GM12891 (cell line): ENCODE measurements at regions not wholly inside any gene's neighbourhood (a gene's known extent, or its start where the extent isn't known, plus 50 kb on each side); places are given as distances from the start of the nearest gene placed in this dataset.

Experiments used
- DNase-seq: peaks from one replicate; pipeline ENCODE4 v3.0.0; 2011; ENCODE audit warnings: low spot score; ENCODE audit not compliant: insufficient read length
- FAIRE-seq: peaks from 2 replicates; lab custom pipeline; 2011; peaks lifted over from hg19 to GRCh38; lab: Jason Lieb, UNC
- PAX5 ChIP-seq: IDR thresholded peaks from 2 replicates; pipeline ENCODE4 v1.6.1; 2011; ENCODE audit warnings: low read length, moderate library complexity, mild to moderate bottlenecking; ENCODE audit not compliant: insufficient read depth, severe bottlenecking
- POLR2A ChIP-seq: IDR thresholded peaks from 2 replicates; pipeline ENCODE4 v1.6.1; 2011; ENCODE audit warnings: low read depth, low read length, control low read depth
- POLR2AphosphoS5 ChIP-seq: IDR thresholded peaks from 2 replicates; pipeline ENCODE4 v1.6.1; 2011; ENCODE audit warnings: low read depth, low read length, control low read depth
- POU2F2 ChIP-seq: IDR thresholded peaks from 2 replicates; pipeline ENCODE4 v1.6.1; 2011; ENCODE audit warnings: low read depth, mild to moderate bottlenecking, control low read depth, low read length, moderate library complexity
- SPI1 ChIP-seq: IDR thresholded peaks from 2 replicates; pipeline ENCODE4 v1.6.1; 2011; ENCODE audit warnings: low read depth, low read length, control low read depth
- TAF1 ChIP-seq: IDR thresholded peaks from 2 replicates; pipeline ENCODE4 v1.6.1; 2011; ENCODE audit warnings: low read depth, low read length, control low read depth

DNA sequence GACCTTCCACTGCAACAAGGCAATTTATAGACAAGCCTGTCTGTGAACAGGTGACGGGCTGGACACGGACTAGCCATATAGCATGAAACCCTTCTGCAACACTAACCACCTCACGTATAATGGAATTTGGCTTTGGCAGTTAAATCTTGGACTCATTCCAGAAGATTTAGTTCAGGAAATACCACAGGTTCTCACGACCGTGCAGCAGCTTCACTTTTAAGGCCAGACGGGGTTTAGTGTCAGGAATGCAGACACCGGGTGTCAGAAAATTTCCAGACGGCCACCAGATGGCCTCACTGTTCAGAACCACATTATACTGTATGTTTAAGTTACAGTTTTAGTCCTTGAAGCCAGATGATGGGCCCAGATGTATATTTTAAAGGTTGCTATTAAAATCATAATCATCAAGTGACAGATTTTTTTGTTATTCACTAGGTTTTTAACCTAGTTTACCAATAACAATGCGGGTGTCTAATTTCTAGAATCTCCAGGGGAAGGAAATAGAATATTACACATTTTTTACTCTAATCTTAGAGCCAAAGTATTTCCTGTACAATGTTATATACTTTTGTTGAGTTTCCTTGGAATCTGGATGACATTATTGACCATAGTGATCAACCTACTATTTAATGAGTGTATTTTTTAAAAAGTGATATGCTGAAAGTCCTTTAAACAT is 90.5 kb upstream of the TMPO start:
- FAIRE-seq, result peak; percentile 57
- DNase-seq, result peak; percentile 39
- no peak for TF ChIP-seq POLR2A

DNA sequence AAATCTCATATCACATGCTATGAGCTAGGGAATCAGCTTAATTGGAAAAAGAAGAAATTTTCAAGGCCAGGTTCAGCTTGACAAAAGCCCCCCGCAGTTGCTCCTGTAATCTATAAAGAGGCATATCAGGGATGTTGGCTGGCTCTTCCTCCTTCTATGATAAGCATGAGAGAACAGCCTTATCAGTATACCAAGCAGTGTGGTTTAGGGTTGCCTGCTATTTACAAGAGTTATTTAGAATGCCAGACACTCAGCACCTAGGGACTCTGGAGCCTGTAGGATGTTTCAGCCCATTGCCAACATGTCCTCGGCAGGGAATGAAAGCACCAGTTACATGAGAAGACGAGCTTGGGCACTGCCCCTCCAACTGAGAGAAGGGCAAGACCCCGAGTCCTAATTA is 89.5 kb upstream of the TMPO start:
- TF ChIP-seq POU2F2 (no peak), POLR2A (no peak), TAF1 (no peak), POLR2AphosphoS5 (no peak), PAX5 (no peak), SPI1 (no peak)
- DNase-seq (no peak), FAIRE-seq (no peak)

DNA sequence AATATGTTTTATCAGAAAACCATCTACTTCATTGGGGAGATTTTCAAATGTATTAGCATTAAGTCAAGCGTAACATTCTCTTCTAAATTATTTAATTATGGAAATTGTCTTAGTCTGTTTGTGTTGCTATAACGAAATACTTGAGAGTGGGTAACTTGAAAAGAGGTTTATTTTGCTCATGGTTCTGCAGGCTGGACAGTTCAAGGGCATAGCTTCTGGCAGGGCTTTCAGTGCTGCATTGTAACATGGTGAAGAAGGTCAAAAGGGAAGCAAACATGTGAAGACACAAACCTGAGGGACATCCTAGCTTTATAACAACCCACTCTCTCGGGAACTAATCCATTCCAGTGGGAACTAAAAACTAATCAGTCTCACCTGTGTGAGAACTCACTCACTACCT is 84.3 kb upstream of the TMPO start:
- DNase-seq, result no peak
- no peak for FAIRE-seq
- TF ChIP-seq POLR2A, result no peak

DNA sequence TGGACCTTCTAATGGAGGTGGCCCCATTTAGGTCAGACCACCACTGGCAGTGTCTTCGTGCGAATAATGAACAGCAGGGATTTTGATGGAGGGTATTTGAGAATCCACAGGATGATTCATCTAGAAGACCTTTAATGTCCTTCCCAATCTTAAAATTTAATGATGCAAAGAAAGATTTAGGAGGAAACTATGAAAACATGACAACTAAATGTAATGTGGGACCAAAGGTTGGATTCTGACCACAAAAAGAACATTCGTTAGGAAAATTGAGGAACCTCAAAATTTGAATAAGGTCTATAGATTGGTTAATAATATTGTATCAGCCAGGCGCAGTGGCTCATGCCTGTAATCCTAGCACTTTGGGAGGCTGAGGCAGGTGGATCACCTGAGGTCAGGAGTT is 78.2 kb upstream of the TMPO start:
- FAIRE-seq (no peak), DNase-seq (no peak)
- no peak for TF ChIP-seq TAF1
- TF ChIP-seq PAX5, result no peak
- TF ChIP-seq POLR2A, result no peak
- no peak for TF ChIP-seq SPI1
- no peak for TF ChIP-seq POU2F2
- no peak for TF ChIP-seq POLR2AphosphoS5

DNA sequence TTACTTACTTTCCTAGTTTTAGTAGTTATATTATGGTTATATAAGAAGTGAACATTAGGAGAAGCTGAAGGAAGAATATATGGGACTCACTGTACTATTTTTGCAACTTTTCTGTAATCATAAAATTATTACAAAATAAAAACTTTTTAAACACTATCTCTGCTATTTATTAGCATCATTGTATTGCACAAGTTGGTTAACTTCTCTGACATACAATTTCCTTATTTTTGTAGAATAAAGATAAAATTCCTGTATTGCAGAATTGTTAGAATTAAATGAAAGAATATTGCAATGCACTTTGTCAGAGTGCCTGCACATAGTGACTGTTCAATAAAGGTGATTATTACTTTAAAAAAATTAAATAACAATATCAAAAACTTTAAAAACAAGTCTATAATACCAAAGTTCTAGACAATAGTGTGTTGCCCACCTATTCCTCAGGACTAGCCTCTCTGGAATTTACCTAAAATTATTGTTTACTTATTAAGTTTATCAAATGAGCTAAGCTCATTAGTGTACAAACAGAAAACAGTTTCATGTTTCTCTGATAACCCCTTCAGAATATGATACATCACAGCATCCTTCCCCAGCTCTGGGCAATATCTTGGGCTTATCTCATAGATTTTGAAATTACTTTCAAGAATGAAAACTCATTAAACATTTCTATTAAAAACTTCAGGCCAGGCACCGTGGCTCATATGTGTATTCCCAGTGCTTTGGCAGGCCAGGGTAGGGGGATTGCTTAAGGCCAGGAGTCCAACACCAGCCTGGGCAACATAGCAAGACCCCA is 77.4 kb upstream of the TMPO start:
- DNase-seq (no peak), FAIRE-seq (no peak)
- TF ChIP-seq POLR2A (no peak), SPI1 (no peak), TAF1 (no peak), PAX5 (no peak), POLR2AphosphoS5 (no peak), POU2F2 (no peak)

DNA sequence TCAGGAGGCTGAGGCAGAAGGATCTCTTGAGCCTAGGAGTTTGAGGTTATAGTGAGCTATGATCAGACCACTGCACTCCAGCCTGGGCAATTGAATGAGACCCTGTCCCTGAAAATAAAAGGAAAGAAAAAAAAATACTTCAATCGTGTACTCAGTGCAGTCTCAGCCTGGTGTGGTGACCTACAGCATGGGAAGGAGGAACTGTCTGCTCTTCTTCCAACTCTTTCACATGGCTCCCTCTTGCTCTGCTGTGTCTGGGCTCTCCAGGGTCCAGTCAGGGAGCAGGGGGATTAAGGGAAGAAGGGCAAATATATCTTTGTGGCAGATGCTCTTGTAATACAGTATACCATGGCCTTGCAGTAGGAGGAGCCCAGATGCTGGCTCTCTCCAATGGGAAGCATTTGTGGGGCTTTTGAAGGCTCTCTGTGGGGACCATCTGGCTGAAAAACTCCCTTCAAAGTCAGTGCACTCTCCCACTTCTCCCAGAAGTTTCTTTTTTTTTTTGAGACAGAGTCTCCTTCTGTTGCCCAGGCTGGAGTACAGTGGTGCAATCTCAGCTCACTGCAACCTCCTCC is 76.6 kb upstream of the TMPO start:
- DNase-seq (no peak), FAIRE-seq (no peak)
- TF ChIP-seq POLR2A, result no peak
- no peak for TF ChIP-seq TAF1
- no peak for TF ChIP-seq SPI1
- no peak for TF ChIP-seq POLR2AphosphoS5
- no peak for TF ChIP-seq POU2F2
- TF ChIP-seq PAX5, result no peak

DNA sequence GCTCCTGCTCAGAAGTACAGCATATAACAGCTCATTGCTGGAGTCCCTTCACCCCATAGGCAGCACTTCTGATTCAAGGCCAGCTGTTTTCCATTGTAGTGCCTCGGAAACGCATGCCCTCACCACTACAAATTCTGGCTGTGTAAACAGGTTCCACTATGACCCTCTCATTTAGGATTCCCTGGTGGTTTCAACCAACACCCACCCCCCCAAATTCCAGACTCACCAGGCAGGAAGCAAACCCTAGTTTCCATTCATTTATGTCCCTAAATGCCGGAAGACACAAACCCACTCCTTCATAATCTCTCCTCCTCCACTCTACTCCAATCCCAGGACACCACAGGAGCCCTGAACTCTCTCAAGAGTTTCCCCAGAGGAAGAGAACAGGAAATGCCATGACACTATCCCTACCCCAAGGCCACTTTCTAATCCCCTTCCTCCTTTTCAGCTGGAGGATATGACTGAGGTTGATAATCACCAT is 75.9 kb upstream of the TMPO start:
- DNase-seq (no peak), FAIRE-seq (no peak)
- TF ChIP-seq TAF1 (no peak), POLR2AphosphoS5 (no peak), PAX5 (no peak), POLR2A (no peak), SPI1 (no peak), POU2F2 (no peak)

DNA sequence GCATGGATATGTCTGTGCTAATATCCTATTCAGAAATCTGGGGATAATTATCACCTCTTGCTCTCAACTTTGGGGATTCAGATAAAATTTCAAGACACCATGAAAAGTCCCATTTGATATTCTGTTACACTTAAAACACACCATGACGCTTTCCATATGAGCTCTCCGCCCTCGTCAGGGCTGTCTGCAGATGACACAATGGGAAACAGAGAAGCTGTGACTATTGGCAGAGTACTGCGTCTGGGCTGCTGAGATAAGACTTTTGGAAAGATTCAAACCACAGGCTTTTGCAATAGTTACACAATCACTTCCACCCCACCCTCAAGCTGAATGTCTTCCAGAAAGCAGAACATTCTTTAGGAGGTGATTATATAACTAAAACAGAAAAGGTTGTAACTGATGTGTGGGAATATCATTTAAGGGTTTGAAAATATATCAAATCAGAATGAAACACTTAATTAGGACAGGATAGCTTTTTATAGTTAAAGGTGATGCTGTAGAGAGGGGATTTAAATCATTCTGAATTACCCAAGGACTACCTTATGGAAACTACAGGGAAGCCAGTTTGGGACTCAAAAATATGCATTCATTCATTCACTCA is 75.3 kb upstream of the TMPO start:
- TF ChIP-seq POLR2AphosphoS5 (no peak), POLR2A (no peak), PAX5 (no peak), TAF1 (no peak), POU2F2 (no peak), SPI1 (no peak)
- FAIRE-seq (no peak), DNase-seq (no peak)

DNA sequence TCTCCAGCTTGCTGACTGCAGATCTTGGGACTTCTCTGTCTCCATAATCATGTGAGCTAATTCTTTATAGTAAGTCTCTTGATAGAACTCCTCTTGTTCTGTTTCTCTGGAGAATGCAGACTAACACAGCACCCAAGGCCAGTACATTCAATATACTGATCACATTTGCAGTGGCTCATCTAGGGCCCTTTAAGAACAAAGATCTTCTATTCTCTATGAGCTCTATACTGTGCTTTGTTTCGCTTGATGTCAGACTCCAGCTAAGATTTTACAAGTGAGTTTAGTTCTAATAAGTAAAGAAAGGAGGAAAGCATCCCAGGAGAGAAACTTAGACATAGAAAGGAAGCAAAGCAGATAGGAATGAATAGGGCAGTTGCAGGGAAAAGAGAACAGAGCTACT is 69.3 kb upstream of the TMPO start:
- no peak for FAIRE-seq
- no peak for DNase-seq
- no peak for TF ChIP-seq PAX5
- no peak for TF ChIP-seq POLR2A
- no peak for TF ChIP-seq POLR2AphosphoS5
- TF ChIP-seq SPI1, result no peak
- no peak for TF ChIP-seq TAF1
- TF ChIP-seq POU2F2, result no peak
